Fibroblast of gingiva (primary cell): ENCODE measurements at regions not wholly inside any gene's neighbourhood (a gene's known extent, or its start where the extent isn't known, plus 50 kb on each side); places are given as distances from the start of the nearest gene placed in this dataset.

Source experiments
- DNase-seq: peaks from one replicate; pipeline ENCODE4 v3.0.0-alpha.2; 2011; ENCODE audit warnings: low read depth

DNA sequence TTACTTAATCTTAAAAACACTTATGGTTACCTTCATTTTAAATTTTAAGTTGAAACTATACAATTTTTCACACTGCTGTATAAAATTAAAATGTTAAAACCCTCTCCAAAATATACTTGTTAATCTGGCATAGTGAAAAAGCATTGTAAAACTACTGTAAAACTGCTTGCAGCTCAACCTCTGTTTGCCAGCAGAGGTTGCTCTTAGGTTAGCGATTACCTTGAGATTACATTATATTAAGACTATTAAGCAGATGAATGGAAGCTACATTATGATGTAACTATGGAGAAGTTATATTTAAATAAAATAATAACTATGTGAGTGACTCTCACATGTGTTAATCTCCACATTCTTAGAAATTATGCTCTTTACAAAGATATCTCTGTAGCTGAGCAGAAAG lies 143.6 kb upstream of the SLITRK3 start:
- DNase-seq: no peak

DNA sequence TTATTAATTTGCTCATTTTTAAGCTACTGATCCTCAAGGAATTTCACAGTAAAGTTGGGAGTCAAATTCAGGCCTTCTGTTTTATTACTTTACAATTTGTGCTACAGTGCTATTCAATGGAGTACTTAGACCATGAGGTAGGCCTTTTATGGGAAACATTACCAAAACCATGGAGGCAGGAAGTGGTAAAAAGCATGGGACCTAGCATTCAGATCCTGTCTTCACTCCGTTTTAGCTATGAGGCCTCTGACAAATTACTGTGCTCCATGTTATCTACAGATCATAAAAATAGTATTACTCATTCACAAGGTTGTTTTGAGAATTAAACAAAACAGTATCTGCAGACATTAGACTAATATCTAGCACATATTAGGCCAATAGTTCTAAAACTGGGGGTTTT lies 140.6 kb upstream of the SLITRK3 start:
- DNase-seq: no peak
